OCI-LY1 (cell line): ENCODE measurements at regions not wholly inside any gene's neighbourhood (a gene's known extent, or its start where the extent isn't known, plus 50 kb on each side); places are given as distances from the start of the nearest gene placed in this dataset.

ENCODE experiments used
- CTCF ChIP-seq: fragments of 200-600 bp; sonication (generic), shearing (Covaris generic); IDR thresholded peaks from 2 replicates; pipeline ENCODE4 v1.5.1; 2017; ENCODE audit warnings: mild to moderate bottlenecking, antibody characterized with exemption, low read length, moderate library complexity, mixed read lengths
- EZH2 ChIP-seq: fragments of 200-600 bp; sonication (generic), shearing (Covaris generic); IDR thresholded peaks from 2 replicates; pipeline ENCODE4 v1.8.0; 2017; ENCODE audit warnings: borderline replicate concordance, mixed run types, mild to moderate bottlenecking, antibody characterized with exemption, low read length, moderate library complexity, mixed read lengths

- TF ChIP-seq CTCF = no peak
- no peak for TF ChIP-seq EZH2
These were observed 66.8 kb downstream of the CPN2 start for GRCh38 chr3:194284351-194284750.
